GM23338 (cell line): ENCODE measurements at regions not wholly inside any gene's neighbourhood (a gene's known extent, or its start where the extent isn't known, plus 50 kb on each side); places are given as distances from the start of the nearest gene placed in this dataset.

ENCODE experiments used
- CREB1 ChIP-seq: fragments of 250-450 bp; sonication (Bioruptor Pico); IDR thresholded peaks from 2 replicates; pipeline ENCODE4 v1.5.0; 2020; ENCODE audit warnings: low read depth, mild to moderate bottlenecking, moderate library complexity
- EZH2 ChIP-seq: fragments of 200-600 bp; sonication (generic); IDR thresholded peaks from one replicate; pipeline ENCODE4 v1.8.0; 2017; ENCODE audit warnings: antibody characterized with exemption, mild to moderate bottlenecking, low read depth; ENCODE audit not compliant: unreplicated experiment
- EZH2phosphoT487 ChIP-seq: fragments of 200-600 bp; sonication (generic); IDR thresholded peaks from one replicate; pipeline ENCODE4 v1.8.1; 2018; ENCODE audit warnings: antibody characterized with exemption; ENCODE audit not compliant: unreplicated experiment
- POLR2AphosphoS5 ChIP-seq: IDR thresholded peaks from 2 replicates; pipeline ENCODE4 v1.6.1; 2016; ENCODE audit warnings: antibody characterized with exemption, low read depth
- TF ChIP-seq, protein P1 (sequence below), 2 experiments: fragments of 200-600 bp in 1 of 2; sonication (generic) in 1 of 2; conservative IDR thresholded peaks; 2 replicates each; pipeline versions ENCODE4 v1.5.1 to v1.6.1; 2016 to 2017; ENCODE audit warnings: antibody characterized with exemption in 2 of 2, low read depth in 2 of 2, mild to moderate bottlenecking in 2 of 2, moderate library complexity in 1 of 2
- TF ChIP-seq, protein P2 (sequence below): IDR thresholded peaks from one replicate; pipeline ENCODE4 v1.6.1; 2018; ENCODE audit warnings: antibody characterized with exemption; ENCODE audit not compliant: unreplicated experiment

DNA sequence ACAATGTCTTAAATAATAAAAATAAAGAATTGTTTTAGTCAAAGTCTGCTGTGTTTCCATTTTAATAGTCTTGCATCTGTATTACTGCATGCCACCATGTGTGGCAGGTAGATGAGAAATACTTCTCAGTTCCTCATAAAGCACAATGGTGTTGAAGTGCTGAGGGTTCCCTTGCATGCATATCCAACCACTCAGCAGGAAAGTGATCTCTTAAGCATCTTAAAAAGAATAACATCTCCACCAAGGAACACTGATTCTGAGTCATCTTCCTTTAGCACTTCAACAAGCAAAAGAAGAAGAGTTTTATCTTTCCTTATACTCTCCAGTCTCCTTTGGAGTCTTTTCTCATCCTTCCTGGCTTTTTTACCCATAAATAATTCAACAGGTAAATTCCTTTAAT, 602.0 kb downstream of the TBL1XR1 start:
- TF ChIP-seq, protein P1, sequence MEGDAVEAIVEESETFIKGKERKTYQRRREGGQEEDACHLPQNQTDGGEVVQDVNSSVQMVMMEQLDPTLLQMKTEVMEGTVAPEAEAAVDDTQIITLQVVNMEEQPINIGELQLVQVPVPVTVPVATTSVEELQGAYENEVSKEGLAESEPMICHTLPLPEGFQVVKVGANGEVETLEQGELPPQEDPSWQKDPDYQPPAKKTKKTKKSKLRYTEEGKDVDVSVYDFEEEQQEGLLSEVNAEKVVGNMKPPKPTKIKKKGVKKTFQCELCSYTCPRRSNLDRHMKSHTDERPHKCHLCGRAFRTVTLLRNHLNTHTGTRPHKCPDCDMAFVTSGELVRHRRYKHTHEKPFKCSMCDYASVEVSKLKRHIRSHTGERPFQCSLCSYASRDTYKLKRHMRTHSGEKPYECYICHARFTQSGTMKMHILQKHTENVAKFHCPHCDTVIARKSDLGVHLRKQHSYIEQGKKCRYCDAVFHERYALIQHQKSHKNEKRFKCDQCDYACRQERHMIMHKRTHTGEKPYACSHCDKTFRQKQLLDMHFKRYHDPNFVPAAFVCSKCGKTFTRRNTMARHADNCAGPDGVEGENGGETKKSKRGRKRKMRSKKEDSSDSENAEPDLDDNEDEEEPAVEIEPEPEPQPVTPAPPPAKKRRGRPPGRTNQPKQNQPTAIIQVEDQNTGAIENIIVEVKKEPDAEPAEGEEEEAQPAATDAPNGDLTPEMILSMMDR (conservative IDR thresholded peaks at IDR 0.05; ENCODE audit: low read depth in 2 of 2): no peak
- TF ChIP-seq, protein P2, sequence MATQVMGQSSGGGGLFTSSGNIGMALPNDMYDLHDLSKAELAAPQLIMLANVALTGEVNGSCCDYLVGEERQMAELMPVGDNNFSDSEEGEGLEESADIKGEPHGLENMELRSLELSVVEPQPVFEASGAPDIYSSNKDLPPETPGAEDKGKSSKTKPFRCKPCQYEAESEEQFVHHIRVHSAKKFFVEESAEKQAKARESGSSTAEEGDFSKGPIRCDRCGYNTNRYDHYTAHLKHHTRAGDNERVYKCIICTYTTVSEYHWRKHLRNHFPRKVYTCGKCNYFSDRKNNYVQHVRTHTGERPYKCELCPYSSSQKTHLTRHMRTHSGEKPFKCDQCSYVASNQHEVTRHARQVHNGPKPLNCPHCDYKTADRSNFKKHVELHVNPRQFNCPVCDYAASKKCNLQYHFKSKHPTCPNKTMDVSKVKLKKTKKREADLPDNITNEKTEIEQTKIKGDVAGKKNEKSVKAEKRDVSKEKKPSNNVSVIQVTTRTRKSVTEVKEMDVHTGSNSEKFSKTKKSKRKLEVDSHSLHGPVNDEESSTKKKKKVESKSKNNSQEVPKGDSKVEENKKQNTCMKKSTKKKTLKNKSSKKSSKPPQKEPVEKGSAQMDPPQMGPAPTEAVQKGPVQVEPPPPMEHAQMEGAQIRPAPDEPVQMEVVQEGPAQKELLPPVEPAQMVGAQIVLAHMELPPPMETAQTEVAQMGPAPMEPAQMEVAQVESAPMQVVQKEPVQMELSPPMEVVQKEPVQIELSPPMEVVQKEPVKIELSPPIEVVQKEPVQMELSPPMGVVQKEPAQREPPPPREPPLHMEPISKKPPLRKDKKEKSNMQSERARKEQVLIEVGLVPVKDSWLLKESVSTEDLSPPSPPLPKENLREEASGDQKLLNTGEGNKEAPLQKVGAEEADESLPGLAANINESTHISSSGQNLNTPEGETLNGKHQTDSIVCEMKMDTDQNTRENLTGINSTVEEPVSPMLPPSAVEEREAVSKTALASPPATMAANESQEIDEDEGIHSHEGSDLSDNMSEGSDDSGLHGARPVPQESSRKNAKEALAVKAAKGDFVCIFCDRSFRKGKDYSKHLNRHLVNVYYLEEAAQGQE: no peak
- TF ChIP-seq EZH2: no peak
- no peak for TF ChIP-seq POLR2AphosphoS5
- TF ChIP-seq CREB1 (CRISPR knock-in tag): no peak
- TF ChIP-seq EZH2phosphoT487: no peak
